Adrenal gland (tissue), 5 donors: ENCODE measurements at regions not wholly inside any gene's neighbourhood (a gene's known extent, or its start where the extent isn't known, plus 50 kb on each side); places are given as distances from the start of the nearest gene placed in this dataset.

Experiments used
- POLR2A ChIP-seq, 2 donors: fragments of 450-650 bp; IDR thresholded peaks; one replicate each; pipeline ENCODE4 v1.6.1; 2017; ENCODE audit warnings: antibody characterized with exemption in 2 of 2, mild to moderate bottlenecking in 2 of 2, moderate library complexity in 1 of 2
- TF ChIP-seq, protein P1 (sequence below), 6 experiments: fragments of 450-650 bp in 4 of 6; fragments of 200-600 bp in 2 of 6; sonication (generic) in 1 of 6; IDR thresholded peaks; 1 replicate in 5 of 6; 2 replicates in 1 of 6; pipeline versions ENCODE4 v1.5.1 to v1.8.0; 2016 to 2021; ENCODE audit warnings: antibody characterized with exemption in 6 of 6, mild to moderate bottlenecking in 2 of 6, moderate library complexity in 1 of 6
- donor health status: DM: no; HTN: no; CAD: no.

GRCh38 chr16:73713778-73714495 lies 582.7 kb upstream of the PSMD7 start:
- TF ChIP-seq, protein P1, sequence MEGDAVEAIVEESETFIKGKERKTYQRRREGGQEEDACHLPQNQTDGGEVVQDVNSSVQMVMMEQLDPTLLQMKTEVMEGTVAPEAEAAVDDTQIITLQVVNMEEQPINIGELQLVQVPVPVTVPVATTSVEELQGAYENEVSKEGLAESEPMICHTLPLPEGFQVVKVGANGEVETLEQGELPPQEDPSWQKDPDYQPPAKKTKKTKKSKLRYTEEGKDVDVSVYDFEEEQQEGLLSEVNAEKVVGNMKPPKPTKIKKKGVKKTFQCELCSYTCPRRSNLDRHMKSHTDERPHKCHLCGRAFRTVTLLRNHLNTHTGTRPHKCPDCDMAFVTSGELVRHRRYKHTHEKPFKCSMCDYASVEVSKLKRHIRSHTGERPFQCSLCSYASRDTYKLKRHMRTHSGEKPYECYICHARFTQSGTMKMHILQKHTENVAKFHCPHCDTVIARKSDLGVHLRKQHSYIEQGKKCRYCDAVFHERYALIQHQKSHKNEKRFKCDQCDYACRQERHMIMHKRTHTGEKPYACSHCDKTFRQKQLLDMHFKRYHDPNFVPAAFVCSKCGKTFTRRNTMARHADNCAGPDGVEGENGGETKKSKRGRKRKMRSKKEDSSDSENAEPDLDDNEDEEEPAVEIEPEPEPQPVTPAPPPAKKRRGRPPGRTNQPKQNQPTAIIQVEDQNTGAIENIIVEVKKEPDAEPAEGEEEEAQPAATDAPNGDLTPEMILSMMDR (IDR thresholded peaks at IDR 0.05) = peak; percentile 37 to 58 (median 52)
- no peak for TF ChIP-seq POLR2A (IDR thresholded peaks at IDR 0.05)
